ENCODE measurements at regions not wholly inside any gene's neighbourhood (a gene's known extent, or its start where the extent isn't known, plus 50 kb on each side); places are given as distances from the start of the nearest gene placed in this dataset.

DNA sequence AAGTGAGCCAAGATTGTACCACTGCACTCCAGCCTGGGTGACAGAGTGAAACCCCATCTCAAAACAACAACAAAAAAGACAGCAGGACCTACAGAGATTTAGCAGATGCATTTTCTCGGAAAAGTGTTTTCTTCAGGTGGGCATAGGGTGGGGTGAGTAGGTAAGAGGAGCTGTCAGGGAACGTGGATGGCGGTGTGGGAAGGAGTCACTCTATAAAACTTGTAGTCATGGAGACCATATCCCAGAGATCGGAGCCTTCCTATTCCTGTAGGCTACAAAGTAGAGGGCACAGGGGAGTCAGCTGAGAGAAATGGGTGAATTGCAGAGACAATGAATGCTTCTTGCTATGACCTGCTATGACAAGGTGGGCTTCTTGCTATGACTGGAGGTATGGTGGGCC is 283.0 kb upstream of the FOXK1 start:
- TF ChIP-seq, protein P1, sequence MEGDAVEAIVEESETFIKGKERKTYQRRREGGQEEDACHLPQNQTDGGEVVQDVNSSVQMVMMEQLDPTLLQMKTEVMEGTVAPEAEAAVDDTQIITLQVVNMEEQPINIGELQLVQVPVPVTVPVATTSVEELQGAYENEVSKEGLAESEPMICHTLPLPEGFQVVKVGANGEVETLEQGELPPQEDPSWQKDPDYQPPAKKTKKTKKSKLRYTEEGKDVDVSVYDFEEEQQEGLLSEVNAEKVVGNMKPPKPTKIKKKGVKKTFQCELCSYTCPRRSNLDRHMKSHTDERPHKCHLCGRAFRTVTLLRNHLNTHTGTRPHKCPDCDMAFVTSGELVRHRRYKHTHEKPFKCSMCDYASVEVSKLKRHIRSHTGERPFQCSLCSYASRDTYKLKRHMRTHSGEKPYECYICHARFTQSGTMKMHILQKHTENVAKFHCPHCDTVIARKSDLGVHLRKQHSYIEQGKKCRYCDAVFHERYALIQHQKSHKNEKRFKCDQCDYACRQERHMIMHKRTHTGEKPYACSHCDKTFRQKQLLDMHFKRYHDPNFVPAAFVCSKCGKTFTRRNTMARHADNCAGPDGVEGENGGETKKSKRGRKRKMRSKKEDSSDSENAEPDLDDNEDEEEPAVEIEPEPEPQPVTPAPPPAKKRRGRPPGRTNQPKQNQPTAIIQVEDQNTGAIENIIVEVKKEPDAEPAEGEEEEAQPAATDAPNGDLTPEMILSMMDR (IDR thresholded peaks at IDR 0.05; ENCODE audit: insufficient read depth, low read length): no peak
- no peak for TF ChIP-seq GABPA (IDR thresholded peaks at IDR 0.05; ENCODE audit: low read depth)
- no peak for TF ChIP-seq POLR2AphosphoS5 (IDR thresholded peaks at IDR 0.05; ENCODE audit: low read depth)
- TF ChIP-seq, protein P2, sequence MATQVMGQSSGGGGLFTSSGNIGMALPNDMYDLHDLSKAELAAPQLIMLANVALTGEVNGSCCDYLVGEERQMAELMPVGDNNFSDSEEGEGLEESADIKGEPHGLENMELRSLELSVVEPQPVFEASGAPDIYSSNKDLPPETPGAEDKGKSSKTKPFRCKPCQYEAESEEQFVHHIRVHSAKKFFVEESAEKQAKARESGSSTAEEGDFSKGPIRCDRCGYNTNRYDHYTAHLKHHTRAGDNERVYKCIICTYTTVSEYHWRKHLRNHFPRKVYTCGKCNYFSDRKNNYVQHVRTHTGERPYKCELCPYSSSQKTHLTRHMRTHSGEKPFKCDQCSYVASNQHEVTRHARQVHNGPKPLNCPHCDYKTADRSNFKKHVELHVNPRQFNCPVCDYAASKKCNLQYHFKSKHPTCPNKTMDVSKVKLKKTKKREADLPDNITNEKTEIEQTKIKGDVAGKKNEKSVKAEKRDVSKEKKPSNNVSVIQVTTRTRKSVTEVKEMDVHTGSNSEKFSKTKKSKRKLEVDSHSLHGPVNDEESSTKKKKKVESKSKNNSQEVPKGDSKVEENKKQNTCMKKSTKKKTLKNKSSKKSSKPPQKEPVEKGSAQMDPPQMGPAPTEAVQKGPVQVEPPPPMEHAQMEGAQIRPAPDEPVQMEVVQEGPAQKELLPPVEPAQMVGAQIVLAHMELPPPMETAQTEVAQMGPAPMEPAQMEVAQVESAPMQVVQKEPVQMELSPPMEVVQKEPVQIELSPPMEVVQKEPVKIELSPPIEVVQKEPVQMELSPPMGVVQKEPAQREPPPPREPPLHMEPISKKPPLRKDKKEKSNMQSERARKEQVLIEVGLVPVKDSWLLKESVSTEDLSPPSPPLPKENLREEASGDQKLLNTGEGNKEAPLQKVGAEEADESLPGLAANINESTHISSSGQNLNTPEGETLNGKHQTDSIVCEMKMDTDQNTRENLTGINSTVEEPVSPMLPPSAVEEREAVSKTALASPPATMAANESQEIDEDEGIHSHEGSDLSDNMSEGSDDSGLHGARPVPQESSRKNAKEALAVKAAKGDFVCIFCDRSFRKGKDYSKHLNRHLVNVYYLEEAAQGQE (IDR thresholded peaks at IDR 0.05; ENCODE audit: insufficient replicate concordance, low read depth): no peak
